HT1080 (cell line): ENCODE measurements at regions not wholly inside any gene's neighbourhood (a gene's known extent, or its start where the extent isn't known, plus 50 kb on each side); places are given as distances from the start of the nearest gene placed in this dataset.
"Not testable (repeated sequence)": the region's sequence is repeated elsewhere in the genome, so short reads cannot be mapped to it uniquely, and the experiment has no call there.

Experiments
- DNase-seq: peaks from one replicate; pipeline ENCODE4 v3.0.0-alpha.2; 2015; ENCODE audit warnings: low read depth

GRCh38 chr5:108590799-108591198 lies 156.9 kb upstream of the FER start:
- no peak for DNase-seq

GRCh38 chr5:108588323-108588722 lies 159.4 kb upstream of the FER start:
- DNase-seq: no peak

- DNase-seq: no peak
These were observed 159.9 kb upstream of the FER start for GRCh38 chr5:108587821-108588220.

- no peak for DNase-seq
These were observed 166.7 kb upstream of the FER start for GRCh38 chr5:108581026-108581425.

GRCh38 chr5:108579236-108579635 lies 168.5 kb upstream of the FER start:
- no peak for DNase-seq

- DNase-seq: no peak
These were observed 168.9 kb upstream of the FER start for GRCh38 chr5:108578791-108579190.

GRCh38 chr5:108567429-108567828 lies 180.3 kb upstream of the FER start:
- no peak for DNase-seq

- DNase-seq: no peak
These were observed 182.5 kb upstream of the FBXL17 start for GRCh38 chr5:108564441-108564840.

- DNase-seq: no peak
These were observed 180.2 kb upstream of the FBXL17 start for GRCh38 chr5:108562205-108562454.

- no peak for DNase-seq
These were observed 179.7 kb upstream of the FBXL17 start for GRCh38 chr5:108561416-108562204.

GRCh38 chr5:108560581-108560980 lies 178.7 kb upstream of the FBXL17 start:
- DNase-seq: no peak

GRCh38 chr5:108560166-108560565 lies 178.3 kb upstream of the FBXL17 start:
- no peak for DNase-seq

GRCh38 chr5:108558840-108559239 lies 176.9 kb upstream of the FBXL17 start:
- DNase-seq: not testable (repeated sequence)

- DNase-seq: not testable (repeated sequence)
These were observed 176.2 kb upstream of the FBXL17 start for GRCh38 chr5:108558142-108558541.

GRCh38 chr5:108557686-108558085 lies 175.8 kb upstream of the FBXL17 start:
- DNase-seq: no peak

GRCh38 chr5:108556441-108557145 lies 174.7 kb upstream of the FBXL17 start:
- DNase-seq: no peak

- no peak for DNase-seq
These were observed 167.0 kb upstream of the FBXL17 start for GRCh38 chr5:108548684-108549596.

- DNase-seq: no peak
These were observed 165.0 kb upstream of the FBXL17 start for GRCh38 chr5:108546939-108547338.

GRCh38 chr5:108545301-108545700 lies 163.4 kb upstream of the FBXL17 start:
- DNase-seq: no peak

- no peak for DNase-seq
These were observed 161.6 kb upstream of the FBXL17 start for GRCh38 chr5:108543486-108543885.

GRCh38 chr5:108541836-108542235 lies 159.9 kb upstream of the FBXL17 start:
- DNase-seq: no peak

GRCh38 chr5:108536321-108536720 lies 154.4 kb upstream of the FBXL17 start:
- DNase-seq: no peak
